HEK293 (cell line): ENCODE measurements at regions not wholly inside any gene's neighbourhood (a gene's known extent, or its start where the extent isn't known, plus 50 kb on each side); places are given as distances from the start of the nearest gene placed in this dataset.

Source experiments
- CTCF ChIA-PET: fragments of 350-600 bp; formaldehyde crosslinking; extraction: SDS; loops from one replicate; lab custom pipeline; 2021; ENCODE audit warnings: antibody characterized with exemption; lab: Yijun Ruan, JAX
- POLR2A ChIA-PET: fragments of 300-600 bp; formaldehyde crosslinking; extraction: SDS; loops from one replicate; lab custom pipeline; 2020; ENCODE audit warnings: antibody characterized with exemption, inconsistent platforms; lab: Yijun Ruan, JAX
- H3K27ac ChIP-seq: fragments of 200-500 bp; sonication (Bioruptor generic); 2 replicates; pipeline ENCODE4 v1.5.1; 2014; ENCODE audit warnings: low read depth, low read length, control low read depth, inconsistent platforms; ENCODE audit errors: extremely low read depth
- H3K36me3 ChIP-seq, 2 experiments: fragments of 200-500 bp in 1 of 2; sonication (Bioruptor generic) in 1 of 2; 1 replicate in 1 of 2; 2 replicates in 1 of 2; pipeline ENCODE4 v1.5.1; 2014 to 2017; ENCODE audit warnings: inconsistent platforms in 2 of 2, low read length in 2 of 2; ENCODE audit not compliant: control insufficient read depth in 2 of 2, insufficient read depth in 1 of 2
- H3K4me1 ChIP-seq: fragments of 200-500 bp; sonication (Bioruptor generic); 2 replicates; pipeline ENCODE4 v1.5.1; 2014; ENCODE audit warnings: mild to moderate bottlenecking, low read length, inconsistent platforms; ENCODE audit not compliant: control insufficient read depth, insufficient read depth
- H3K4me3 ChIP-seq: 2 replicates; pipeline ENCODE4 v1.5.1; 2011; ENCODE audit warnings: low read depth, mild to moderate bottlenecking, control low read depth, low read length, moderate library complexity
- H3K9me3 ChIP-seq: fragments of 200-500 bp; sonication (Bioruptor generic); 2 replicates; pipeline ENCODE4 v1.5.1; 2014; ENCODE audit warnings: low read depth, low read length, inconsistent platforms; ENCODE audit not compliant: control insufficient read depth, insufficient read depth
- BCL11A ChIP-seq: fragments of 450-650 bp; formaldehyde crosslinking; IDR thresholded peaks from 2 replicates; pipeline ENCODE4 v1.5.1; 2016; ENCODE audit warnings: low read depth, missing biosample characterization, missing genetic modification characterization
- GLIS2 ChIP-seq: fragments of 450-650 bp; formaldehyde crosslinking; IDR thresholded peaks from 2 replicates; pipeline ENCODE4 v1.5.1; 2016; ENCODE audit warnings: missing biosample characterization, missing genetic modification characterization
- REPIN1 ChIP-seq: fragments of 450-650 bp; formaldehyde crosslinking; IDR thresholded peaks from 2 replicates; pipeline ENCODE4 v1.5.1; 2017; ENCODE audit warnings: missing biosample characterization, missing genetic modification characterization, low read depth
- SP7 ChIP-seq: fragments of 450-650 bp; formaldehyde crosslinking; IDR thresholded peaks from 2 replicates; pipeline ENCODE4 v1.5.1; 2016; ENCODE audit warnings: missing biosample characterization, missing genetic modification characterization
- ZBTB20 ChIP-seq: fragments of 450-650 bp; formaldehyde crosslinking; IDR thresholded peaks from 2 replicates; pipeline ENCODE4 v1.5.1; 2016; ENCODE audit warnings: missing biosample characterization, missing genetic modification characterization
- ZEB2 ChIP-seq: fragments of 450-650 bp; formaldehyde crosslinking; IDR thresholded peaks from 2 replicates; pipeline ENCODE4 v1.5.1; 2016; ENCODE audit warnings: missing biosample characterization, missing genetic modification characterization
- ZIC2 ChIP-seq: fragments of 450-650 bp; formaldehyde crosslinking; IDR thresholded peaks from 2 replicates; pipeline ENCODE4 v1.5.1; 2016; ENCODE audit warnings: missing biosample characterization, missing genetic modification characterization
- ZNF121 ChIP-seq: fragments of 450-650 bp; formaldehyde crosslinking; IDR thresholded peaks from 2 replicates; pipeline ENCODE4 v1.5.1; 2016; ENCODE audit warnings: missing biosample characterization, missing genetic modification characterization
- ZNF184 ChIP-seq: fragments of 450-650 bp; IDR thresholded peaks from 2 replicates; pipeline ENCODE4 v1.5.1; 2018; ENCODE audit warnings: missing biosample characterization, mild to moderate bottlenecking, missing genetic modification characterization
- ZNF23 ChIP-seq: fragments of 450-650 bp; formaldehyde crosslinking; IDR thresholded peaks from 2 replicates; pipeline ENCODE4 v1.5.1; 2016; ENCODE audit warnings: missing biosample characterization, missing genetic modification characterization, borderline replicate concordance
- ZNF248 ChIP-seq: fragments of 450-650 bp; formaldehyde crosslinking; IDR thresholded peaks from 2 replicates; pipeline ENCODE4 v1.5.1; 2017; ENCODE audit warnings: missing biosample characterization, missing genetic modification characterization
- ZNF341 ChIP-seq: fragments of 450-650 bp; formaldehyde crosslinking; IDR thresholded peaks from 2 replicates; pipeline ENCODE4; 2016; ENCODE audit warnings: low read depth, missing biosample characterization, missing genetic modification characterization
- ZNF350 ChIP-seq: fragments of 450-650 bp; formaldehyde crosslinking; IDR thresholded peaks from 2 replicates; pipeline ENCODE4 v1.5.0; 2017; ENCODE audit warnings: missing biosample characterization, mild to moderate bottlenecking, missing genetic modification characterization
- ZNF366 ChIP-seq: fragments of 450-650 bp; formaldehyde crosslinking; conservative IDR thresholded peaks from 2 replicates; pipeline ENCODE4 v1.5.1; 2016; ENCODE audit warnings: missing biosample characterization, missing genetic modification characterization
- ZNF558 ChIP-seq: fragments of 450-650 bp; formaldehyde crosslinking; IDR thresholded peaks from 2 replicates; pipeline ENCODE4 v1.5.1; 2016; ENCODE audit warnings: missing biosample characterization, missing genetic modification characterization
- ZNF621 ChIP-seq: fragments of 450-650 bp; formaldehyde crosslinking; IDR thresholded peaks from 2 replicates; pipeline ENCODE4 v1.5.1; 2017; ENCODE audit warnings: missing biosample characterization, missing genetic modification characterization
- ZNF623 ChIP-seq: fragments of 450-650 bp; formaldehyde crosslinking; IDR thresholded peaks from 2 replicates; pipeline ENCODE4 v1.5.1; 2016; ENCODE audit warnings: missing biosample characterization, missing genetic modification characterization
- ZNF658 ChIP-seq: fragments of 450-650 bp; formaldehyde crosslinking; IDR thresholded peaks from 2 replicates; pipeline ENCODE4; 2016; ENCODE audit warnings: missing biosample characterization, missing genetic modification characterization
- ZNF664 ChIP-seq: fragments of 450-650 bp; formaldehyde crosslinking; IDR thresholded peaks from 2 replicates; pipeline ENCODE4 v1.5.1; 2016; ENCODE audit warnings: missing biosample characterization, missing genetic modification characterization
- ZNF830 ChIP-seq: fragments of 450-650 bp; IDR thresholded peaks from 2 replicates; pipeline ENCODE4 v1.5.0; 2018; ENCODE audit warnings: missing biosample characterization, missing genetic modification characterization, low read depth, mild to moderate bottlenecking, moderate library complexity
- TF ChIP-seq, protein P1 (sequence below): fragments of 450-650 bp; formaldehyde crosslinking; IDR thresholded peaks from 2 replicates; pipeline ENCODE4 v1.5.1; 2016; ENCODE audit warnings: missing biosample characterization, missing genetic modification characterization
- TF ChIP-seq, protein P2 (sequence below): fragments of 450-650 bp; formaldehyde crosslinking; IDR thresholded peaks from 2 replicates; pipeline ENCODE4 v1.5.1; 2016; ENCODE audit warnings: missing biosample characterization, missing genetic modification characterization, low read depth
- TF ChIP-seq, protein P3 (sequence below): fragments of 450-650 bp; formaldehyde crosslinking; IDR thresholded peaks from 2 replicates; pipeline ENCODE4 v1.5.1; 2016; ENCODE audit warnings: missing biosample characterization, missing genetic modification characterization
- TF ChIP-seq, protein P4 (sequence below): fragments of 450-650 bp; formaldehyde crosslinking; IDR thresholded peaks from 2 replicates; pipeline ENCODE4 v1.5.1; 2017; ENCODE audit warnings: missing biosample characterization, mild to moderate bottlenecking, missing genetic modification characterization, moderate library complexity

DNA sequence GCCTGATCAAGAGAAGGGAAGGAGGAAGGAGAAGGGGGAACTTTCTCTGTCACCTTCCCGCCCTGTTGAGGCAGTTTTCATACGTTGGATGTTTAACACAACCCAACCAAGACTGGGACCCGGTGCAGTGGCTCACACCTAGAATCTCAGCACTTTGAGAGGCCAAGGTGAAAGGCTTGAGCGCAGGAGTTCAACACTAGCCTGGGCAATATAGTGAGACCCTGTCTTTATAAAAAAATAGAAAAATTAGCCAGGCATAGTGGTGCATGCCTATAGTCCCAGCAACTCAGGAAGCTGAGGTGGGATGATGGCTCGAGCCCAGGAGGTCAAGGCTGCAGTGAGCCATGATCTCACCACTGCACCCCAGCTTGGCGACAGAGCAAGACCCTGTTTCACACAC lies 59.4 kb upstream of the PEG3 start:
- Histone ChIP-seq H3K36me3 (no peaks in the 10 kb centered on the region), H3K27ac (no peak overlapping the region), H3K4me3 (no peak overlapping the region), H3K4me1 (no peaks in the 10 kb centered on the region), H3K9me3 (no peaks in the 10 kb centered on the region)
- TF ChIP-seq ZNF121 (tag by site-specific recombination) (no peak), ZNF658 (tag by site-specific recombination) (no peak), ZNF558 (tag by site-specific recombination) (no peak), ZNF366 (no peak)
- TF ChIP-seq, protein P1, sequence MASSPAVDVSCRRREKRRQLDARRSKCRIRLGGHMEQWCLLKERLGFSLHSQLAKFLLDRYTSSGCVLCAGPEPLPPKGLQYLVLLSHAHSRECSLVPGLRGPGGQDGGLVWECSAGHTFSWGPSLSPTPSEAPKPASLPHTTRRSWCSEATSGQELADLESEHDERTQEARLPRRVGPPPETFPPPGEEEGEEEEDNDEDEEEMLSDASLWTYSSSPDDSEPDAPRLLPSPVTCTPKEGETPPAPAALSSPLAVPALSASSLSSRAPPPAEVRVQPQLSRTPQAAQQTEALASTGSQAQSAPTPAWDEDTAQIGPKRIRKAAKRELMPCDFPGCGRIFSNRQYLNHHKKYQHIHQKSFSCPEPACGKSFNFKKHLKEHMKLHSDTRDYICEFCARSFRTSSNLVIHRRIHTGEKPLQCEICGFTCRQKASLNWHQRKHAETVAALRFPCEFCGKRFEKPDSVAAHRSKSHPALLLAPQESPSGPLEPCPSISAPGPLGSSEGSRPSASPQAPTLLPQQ (tag by site-specific recombination) = no peak
- POLR2A ChIA-PET = no interaction called here
- CTCF ChIA-PET = no interaction called here

DNA sequence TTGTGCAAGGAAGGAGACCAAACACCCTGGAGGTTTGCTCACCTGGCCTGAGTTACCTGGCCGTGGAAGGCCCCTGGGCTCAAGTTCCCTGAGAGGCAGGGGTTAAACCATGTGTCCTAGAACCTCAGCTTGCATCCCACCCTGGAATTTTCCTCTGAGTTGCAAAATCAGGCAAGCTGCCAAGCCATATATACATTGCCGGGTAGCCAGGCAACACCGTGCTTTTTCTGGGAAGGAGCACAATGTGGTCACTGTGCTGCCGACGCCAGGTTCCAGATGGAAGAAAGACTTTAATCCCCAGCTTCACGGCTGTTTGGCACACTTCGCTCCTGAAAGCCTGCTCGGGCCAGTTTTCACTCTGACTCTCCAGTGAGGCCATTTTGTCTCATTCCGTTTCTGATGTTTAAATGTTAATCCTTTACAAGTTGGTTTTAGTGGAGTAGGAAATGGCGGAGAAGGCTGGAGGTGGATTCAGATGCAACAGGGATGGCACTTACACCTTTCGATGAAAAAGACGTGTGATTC lies 60.1 kb upstream of the PEG3 start:
- Histone ChIP-seq H3K4me3 (no peak overlapping the region), H3K4me1 (no peaks in the 10 kb centered on the region), H3K36me3 (no peaks in the 10 kb centered on the region), H3K9me3 (no peaks in the 10 kb centered on the region), H3K27ac (no peak overlapping the region)
- no peak for TF ChIP-seq ZNF341 (tag by site-specific recombination)
- TF ChIP-seq, protein P2, sequence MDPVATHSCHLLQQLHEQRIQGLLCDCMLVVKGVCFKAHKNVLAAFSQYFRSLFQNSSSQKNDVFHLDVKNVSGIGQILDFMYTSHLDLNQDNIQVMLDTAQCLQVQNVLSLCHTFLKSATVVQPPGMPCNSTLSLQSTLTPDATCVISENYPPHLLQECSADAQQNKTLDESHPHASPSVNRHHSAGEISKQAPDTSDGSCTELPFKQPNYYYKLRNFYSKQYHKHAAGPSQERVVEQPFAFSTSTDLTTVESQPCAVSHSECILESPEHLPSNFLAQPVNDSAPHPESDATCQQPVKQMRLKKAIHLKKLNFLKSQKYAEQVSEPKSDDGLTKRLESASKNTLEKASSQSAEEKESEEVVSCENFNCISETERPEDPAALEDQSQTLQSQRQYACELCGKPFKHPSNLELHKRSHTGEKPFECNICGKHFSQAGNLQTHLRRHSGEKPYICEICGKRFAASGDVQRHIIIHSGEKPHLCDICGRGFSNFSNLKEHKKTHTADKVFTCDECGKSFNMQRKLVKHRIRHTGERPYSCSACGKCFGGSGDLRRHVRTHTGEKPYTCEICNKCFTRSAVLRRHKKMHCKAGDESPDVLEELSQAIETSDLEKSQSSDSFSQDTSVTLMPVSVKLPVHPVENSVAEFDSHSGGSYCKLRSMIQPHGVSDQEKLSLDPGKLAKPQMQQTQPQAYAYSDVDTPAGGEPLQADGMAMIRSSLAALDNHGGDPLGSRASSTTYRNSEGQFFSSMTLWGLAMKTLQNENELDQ (tag by site-specific recombination) = no peak
- no peak for TF ChIP-seq GLIS2
- TF ChIP-seq ZBTB20 = no peak
- TF ChIP-seq SP7 (tag by site-specific recombination) = no peak
- TF ChIP-seq ZNF623 (tag by site-specific recombination) = no peak
- TF ChIP-seq ZEB2 (tag by site-specific recombination) = no peak
- TF ChIP-seq ZNF23 (tag by site-specific recombination) = no peak
- TF ChIP-seq BCL11A (tag by site-specific recombination) = no peak
- no peak for TF ChIP-seq ZNF184 (tag by site-specific recombination)
- TF ChIP-seq ZIC2 (tag by site-specific recombination) = no peak
- no peak for TF ChIP-seq REPIN1 (tag by site-specific recombination)
- TF ChIP-seq, protein P3, sequence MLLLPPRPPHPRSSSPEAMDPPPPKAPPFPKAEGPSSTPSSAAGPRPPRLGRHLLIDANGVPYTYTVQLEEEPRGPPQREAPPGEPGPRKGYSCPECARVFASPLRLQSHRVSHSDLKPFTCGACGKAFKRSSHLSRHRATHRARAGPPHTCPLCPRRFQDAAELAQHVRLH (tag by site-specific recombination) = no peak
- no peak for TF ChIP-seq ZNF664 (tag by site-specific recombination)
- TF ChIP-seq ZNF621 (tag by site-specific recombination) = no peak
- TF ChIP-seq ZNF248 = no peak
- no peak for TF ChIP-seq ZNF350
- TF ChIP-seq, protein P4, sequence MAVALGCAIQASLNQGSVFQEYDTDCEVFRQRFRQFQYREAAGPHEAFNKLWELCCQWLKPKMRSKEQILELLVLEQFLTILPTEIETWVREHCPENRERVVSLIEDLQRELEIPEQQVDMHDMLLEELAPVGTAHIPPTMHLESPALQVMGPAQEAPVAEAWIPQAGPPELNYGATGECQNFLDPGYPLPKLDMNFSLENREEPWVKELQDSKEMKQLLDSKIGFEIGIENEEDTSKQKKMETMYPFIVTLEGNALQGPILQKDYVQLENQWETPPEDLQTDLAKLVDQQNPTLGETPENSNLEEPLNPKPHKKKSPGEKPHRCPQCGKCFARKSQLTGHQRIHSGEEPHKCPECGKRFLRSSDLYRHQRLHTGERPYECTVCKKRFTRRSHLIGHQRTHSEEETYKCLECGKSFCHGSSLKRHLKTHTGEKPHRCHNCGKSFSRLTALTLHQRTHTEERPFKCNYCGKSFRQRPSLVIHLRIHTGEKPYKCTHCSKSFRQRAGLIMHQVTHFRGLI (tag by site-specific recombination) = no peak
- TF ChIP-seq ZNF830 (tag by site-specific recombination) = no peak
- POLR2A ChIA-PET = no interaction called here
- CTCF ChIA-PET = no interaction called here
